ENCODE measurements at regions not wholly inside any gene's neighbourhood (a gene's known extent, or its start where the extent isn't known, plus 50 kb on each side); places are given as distances from the start of the nearest gene placed in this dataset.

GRCh38 chr10:76711222-76711997 lies 926.2 kb downstream of the KCNMA1 start:
- no peak overlapping the region for H3K27ac Mint-ChIP-seq
- H3K9me3 Mint-ChIP-seq: peaks cover 14 to 43% (median 22%) of the 10 kb centered on the region in 3 donors
- WGBS (ENCODE audit: insufficient coverage): 85% methylated on average over 4 of the region's 8 CpGs
- no peaks in the 10 kb centered on the region for H3K9me3 ChIP-seq
- no peak for DNase-seq
- POLR2A ChIA-PET: no interaction called here
- peaks cover 0 to 6% (median 0%) of the 10 kb centered on the region in 3 donors for H3K4me1 Mint-ChIP-seq
- no peaks in the 10 kb centered on the region for H3K27me3 Mint-ChIP-seq
- H3K36me3 Mint-ChIP-seq: no peaks in the 10 kb centered on the region
- H3K4me3 Mint-ChIP-seq: no peak overlapping the region
- no peaks in the 10 kb centered on the region for H3K27me3 ChIP-seq (replicated peaks in 1 of 2; ENCODE audit: control insufficient read depth in 2 of 2, extremely low read depth in 1 of 2, insufficient read depth in 2 of 2, low read length in 1 of 2)
- CTCF ChIA-PET: no interaction called here
- H3K27ac ChIP-seq (ENCODE audit: low read length): no peak overlapping the region
- H3K4me1 ChIP-seq (ENCODE audit: control insufficient read depth in 1 of 2, extremely low read depth in 1 of 2, insufficient read depth in 2 of 2, low read length in 2 of 2): no peaks in the 10 kb centered on the region
- H3K36me3 ChIP-seq (ENCODE audit: control insufficient read depth in 2 of 2, extremely low read depth in 1 of 2, insufficient read depth in 1 of 2, low read length in 1 of 2): no peaks in the 10 kb centered on the region
- ATAC-seq (replicated peaks in 1 of 4): no peak
- no peak overlapping the region for H3K4me3 ChIP-seq (ENCODE audit: control insufficient read depth in 1 of 2, extremely low read depth in 1 of 2, low read length in 1 of 2)

DNA sequence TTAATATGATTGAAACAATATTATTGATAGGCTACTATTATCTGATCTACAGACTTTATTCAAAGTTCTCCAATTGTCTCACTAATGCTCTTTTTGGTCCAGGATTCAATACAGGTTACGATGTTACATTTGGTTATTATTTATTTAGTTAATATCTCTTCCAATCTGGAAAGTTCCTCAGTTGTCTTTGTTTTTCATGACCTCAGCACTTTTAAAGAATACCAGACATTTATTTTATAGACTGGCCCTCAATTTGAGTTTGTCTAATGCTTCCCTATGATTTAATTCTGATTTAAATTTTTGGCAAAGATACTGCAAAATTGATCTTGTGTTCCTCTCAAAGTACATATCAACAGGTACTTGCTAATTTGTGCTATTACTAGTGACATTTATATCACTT lies 937.4 kb downstream of the KCNMA1 start:
- ChIA-PET POLR2A (no interaction called here), CTCF (no interaction called here)
- Mint-ChIP-seq H3K9me3 (peaks cover 0 to 10% (median 9%) of the 10 kb centered on the region in 3 donors), H3K4me3 (no peak overlapping the region), H3K4me1 (no peaks in the 10 kb centered on the region), H3K36me3 (no peaks in the 10 kb centered on the region), H3K27me3 (peaks cover 2 to 4% of the 10 kb centered on the region in 2 donors), H3K27ac (no peak overlapping the region)
- Histone ChIP-seq H3K9me3 (no peaks in the 10 kb centered on the region), H3K4me1 (ENCODE audit: control insufficient read depth in 1 of 2, extremely low read depth in 1 of 2, insufficient read depth in 2 of 2, low read length in 2 of 2) (no peaks in the 10 kb centered on the region), H3K27ac (ENCODE audit: low read length) (no peak overlapping the region), H3K27me3 (replicated peaks in 1 of 2; ENCODE audit: control insufficient read depth in 2 of 2, extremely low read depth in 1 of 2, insufficient read depth in 2 of 2, low read length in 1 of 2) (no peaks in the 10 kb centered on the region), H3K4me3 (ENCODE audit: control insufficient read depth in 1 of 2, extremely low read depth in 1 of 2, low read length in 1 of 2) (no peak overlapping the region), H3K36me3 (ENCODE audit: control insufficient read depth in 2 of 2, extremely low read depth in 1 of 2, insufficient read depth in 1 of 2, low read length in 1 of 2) (no peaks in the 10 kb centered on the region)
- ATAC-seq (replicated peaks in 1 of 4) (no peak), DNase-seq (no peak)
- no CpG with 5 or more reads among the region's 1 CpG for WGBS (ENCODE audit: insufficient coverage)

DNA sequence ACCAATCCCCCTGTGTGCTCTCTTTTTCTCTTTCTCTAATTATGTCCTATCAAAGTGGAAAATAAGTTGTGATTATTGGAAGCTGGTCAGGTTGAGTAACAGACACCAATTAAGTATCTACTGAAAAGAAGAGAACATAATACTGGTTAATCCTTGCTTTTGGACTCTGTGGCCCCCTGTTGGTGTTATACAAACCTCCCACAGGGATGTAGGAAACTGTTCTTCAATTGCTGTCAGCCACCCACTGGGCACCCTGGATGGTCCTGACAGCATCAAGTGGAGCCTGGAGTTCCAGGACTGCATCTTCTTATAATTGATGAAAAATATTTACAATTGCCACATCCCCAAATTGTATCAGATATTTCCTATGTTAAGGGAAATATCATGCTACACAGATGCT lies 939.7 kb downstream of the KCNMA1 start:
- H3K4me1 Mint-ChIP-seq: no peaks in the 10 kb centered on the region
- H3K27me3 Mint-ChIP-seq: no peaks in the 10 kb centered on the region
- H3K9me3 Mint-ChIP-seq: peaks cover 0 to 10% (median 0%) of the 10 kb centered on the region in 3 donors
- no peaks in the 10 kb centered on the region for H3K36me3 Mint-ChIP-seq
- ATAC-seq (replicated peaks in 1 of 4): no peak
- Histone ChIP-seq H3K36me3 (ENCODE audit: control insufficient read depth in 2 of 2, extremely low read depth in 1 of 2, insufficient read depth in 1 of 2, low read length in 1 of 2) (no peaks in the 10 kb centered on the region), H3K9me3 (no peaks in the 10 kb centered on the region), H3K27me3 (replicated peaks in 1 of 2; ENCODE audit: control insufficient read depth in 2 of 2, extremely low read depth in 1 of 2, insufficient read depth in 2 of 2, low read length in 1 of 2) (no peaks in the 10 kb centered on the region), H3K4me1 (ENCODE audit: control insufficient read depth in 1 of 2, extremely low read depth in 1 of 2, insufficient read depth in 2 of 2, low read length in 2 of 2) (no peaks in the 10 kb centered on the region), H3K4me3 (ENCODE audit: control insufficient read depth in 1 of 2, extremely low read depth in 1 of 2, low read length in 1 of 2) (no peak overlapping the region), H3K27ac (ENCODE audit: low read length) (no peak overlapping the region)
- no peak for DNase-seq
- no peak overlapping the region for H3K4me3 Mint-ChIP-seq
- no peak overlapping the region for H3K27ac Mint-ChIP-seq
- POLR2A ChIA-PET: no interaction called here
- CTCF ChIA-PET: no interaction called here

GRCh38 chr10:76695069-76695468 lies 942.5 kb downstream of the KCNMA1 start:
- H3K27ac ChIP-seq (ENCODE audit: low read length): no peak overlapping the region
- no peaks in the 10 kb centered on the region for H3K27me3 Mint-ChIP-seq
- no peaks in the 10 kb centered on the region for H3K27me3 ChIP-seq (replicated peaks in 1 of 2; ENCODE audit: control insufficient read depth in 2 of 2, extremely low read depth in 1 of 2, insufficient read depth in 2 of 2, low read length in 1 of 2)
- ATAC-seq (replicated peaks in 1 of 4) (no peak), DNase-seq (no peak)
- H3K36me3 Mint-ChIP-seq: no peaks in the 10 kb centered on the region
- no peaks in the 10 kb centered on the region for H3K4me1 Mint-ChIP-seq
- no peak overlapping the region for H3K4me3 Mint-ChIP-seq
- no peak overlapping the region for H3K4me3 ChIP-seq (ENCODE audit: control insufficient read depth in 1 of 2, extremely low read depth in 1 of 2, low read length in 1 of 2)
- CTCF ChIA-PET: interaction anchor here in 1 of 2 donors (0.5 to 0.6 kb wide), 2 partner anchors 458 to 469 kb away, joined by 3 to 4 read pairs; no protein-coding TSS in a partner anchor
- peaks cover 5 to 7% (median 6%) of the 10 kb centered on the region in 3 donors for H3K9me3 Mint-ChIP-seq
- no peaks in the 10 kb centered on the region for H3K9me3 ChIP-seq
- H3K27ac Mint-ChIP-seq: no peak overlapping the region
- no peaks in the 10 kb centered on the region for H3K36me3 ChIP-seq (ENCODE audit: control insufficient read depth in 2 of 2, extremely low read depth in 1 of 2, insufficient read depth in 1 of 2, low read length in 1 of 2)
- POLR2A ChIA-PET: no interaction called here
- H3K4me1 ChIP-seq (ENCODE audit: control insufficient read depth in 1 of 2, extremely low read depth in 1 of 2, insufficient read depth in 2 of 2, low read length in 2 of 2): no peaks in the 10 kb centered on the region

- Mint-ChIP-seq H3K9me3 (peaks cover 8 to 19% (median 16%) of the 10 kb centered on the region in 3 donors), H3K36me3 (no peaks in the 10 kb centered on the region), H3K4me1 (no peaks in the 10 kb centered on the region), H3K4me3 (no peak overlapping the region), H3K27ac (no peak overlapping the region), H3K27me3 (no peaks in the 10 kb centered on the region)
- ATAC-seq (replicated peaks in 1 of 4) (no peak), DNase-seq (no peak)
- H3K9me3 ChIP-seq: no peaks in the 10 kb centered on the region
- no CpG with 5 or more reads among the region's 5 CpGs for WGBS (ENCODE audit: insufficient coverage)
- no peaks in the 10 kb centered on the region for H3K27me3 ChIP-seq (replicated peaks in 1 of 2; ENCODE audit: control insufficient read depth in 2 of 2, extremely low read depth in 1 of 2, insufficient read depth in 2 of 2, low read length in 1 of 2)
- H3K27ac ChIP-seq (ENCODE audit: low read length): no peak overlapping the region
- H3K36me3 ChIP-seq (ENCODE audit: control insufficient read depth in 2 of 2, extremely low read depth in 1 of 2, insufficient read depth in 1 of 2, low read length in 1 of 2): no peaks in the 10 kb centered on the region
- H3K4me3 ChIP-seq (ENCODE audit: control insufficient read depth in 1 of 2, extremely low read depth in 1 of 2, low read length in 1 of 2): no peak overlapping the region
- no peaks in the 10 kb centered on the region for H3K4me1 ChIP-seq (ENCODE audit: control insufficient read depth in 1 of 2, extremely low read depth in 1 of 2, insufficient read depth in 2 of 2, low read length in 2 of 2)
- CTCF ChIA-PET: no interaction called here
- POLR2A ChIA-PET: no interaction called here
Observed at GRCh38 chr10:76686201-76686600, 951.4 kb downstream of the KCNMA1 start.

DNA sequence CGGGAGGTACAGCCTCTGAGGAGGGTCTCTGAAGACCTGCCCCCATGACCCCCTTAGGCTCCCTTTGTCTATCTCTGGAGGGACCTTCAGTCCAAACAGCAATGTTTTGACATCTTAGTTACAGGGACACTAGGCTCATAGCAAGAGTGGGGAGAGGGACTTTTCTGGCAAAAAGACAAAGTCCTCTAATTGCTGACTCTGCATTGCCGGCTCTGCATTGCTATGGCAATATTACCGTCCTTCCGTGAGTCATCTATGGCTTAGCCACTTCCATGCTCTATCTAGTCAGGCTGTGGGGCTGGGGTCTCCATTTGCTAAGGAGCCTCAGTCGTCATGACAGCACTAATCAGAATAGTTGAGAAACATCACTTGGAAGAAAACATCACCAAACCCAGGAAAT lies 952.6 kb downstream of the KCNMA1 start:
- Histone ChIP-seq H3K36me3 (ENCODE audit: control insufficient read depth in 2 of 2, extremely low read depth in 1 of 2, insufficient read depth in 1 of 2, low read length in 1 of 2) (no peaks in the 10 kb centered on the region), H3K27me3 (replicated peaks in 1 of 2; ENCODE audit: control insufficient read depth in 2 of 2, extremely low read depth in 1 of 2, insufficient read depth in 2 of 2, low read length in 1 of 2) (no peaks in the 10 kb centered on the region), H3K27ac (ENCODE audit: low read length) (no peak overlapping the region), H3K9me3 (no peaks in the 10 kb centered on the region), H3K4me1 (ENCODE audit: control insufficient read depth in 1 of 2, extremely low read depth in 1 of 2, insufficient read depth in 2 of 2, low read length in 2 of 2) (no peaks in the 10 kb centered on the region), H3K4me3 (ENCODE audit: control insufficient read depth in 1 of 2, extremely low read depth in 1 of 2, low read length in 1 of 2) (no peak overlapping the region)
- no peaks in the 10 kb centered on the region for H3K36me3 Mint-ChIP-seq
- no peak overlapping the region for H3K4me3 Mint-ChIP-seq
- DNase-seq (no peak), ATAC-seq (replicated peaks in 1 of 4) (no peak)
- CTCF ChIA-PET: no interaction called here
- no peak overlapping the region for H3K27ac Mint-ChIP-seq
- H3K27me3 Mint-ChIP-seq: no peaks in the 10 kb centered on the region
- H3K4me1 Mint-ChIP-seq: no peaks in the 10 kb centered on the region
- H3K9me3 Mint-ChIP-seq: peaks cover 4 to 15% (median 13%) of the 10 kb centered on the region in 3 donors
- POLR2A ChIA-PET: no interaction called here
- WGBS (ENCODE audit: insufficient coverage): 86% methylated on average over 4 of the region's 5 CpGs

DNA sequence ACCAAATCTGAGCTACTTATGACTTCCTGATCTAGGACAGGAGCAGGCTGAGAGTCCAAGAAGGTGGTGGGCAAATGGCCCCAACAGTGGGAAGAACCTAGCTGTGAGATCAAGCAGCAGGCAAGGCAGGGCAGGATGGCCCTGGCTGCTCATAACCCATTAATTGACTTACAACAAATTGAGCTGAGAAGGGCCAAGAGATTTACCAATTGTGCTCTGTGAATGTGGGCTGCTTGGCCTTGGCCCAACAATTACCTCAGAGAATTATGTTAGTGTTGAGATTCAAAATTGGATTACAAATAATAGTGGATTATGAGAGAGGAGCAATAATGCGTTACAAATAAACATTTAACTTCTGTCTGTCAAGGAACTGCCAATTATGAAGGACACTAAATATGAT lies 956.5 kb downstream of the KCNMA1 start:
- ATAC-seq (replicated peaks in 1 of 4): no peak
- Histone ChIP-seq H3K27me3 (replicated peaks in 1 of 2; ENCODE audit: control insufficient read depth in 2 of 2, extremely low read depth in 1 of 2, insufficient read depth in 2 of 2, low read length in 1 of 2) (no peaks in the 10 kb centered on the region), H3K36me3 (ENCODE audit: control insufficient read depth in 2 of 2, extremely low read depth in 1 of 2, insufficient read depth in 1 of 2, low read length in 1 of 2) (no peaks in the 10 kb centered on the region), H3K4me3 (ENCODE audit: control insufficient read depth in 1 of 2, extremely low read depth in 1 of 2, low read length in 1 of 2) (no peak overlapping the region), H3K27ac (ENCODE audit: low read length) (no peak overlapping the region), H3K4me1 (ENCODE audit: control insufficient read depth in 1 of 2, extremely low read depth in 1 of 2, insufficient read depth in 2 of 2, low read length in 2 of 2) (no peaks in the 10 kb centered on the region), H3K9me3 (no peaks in the 10 kb centered on the region)
- Mint-ChIP-seq H3K27ac (no peak overlapping the region), H3K9me3 (peaks cover 0 to 7% (median 0%) of the 10 kb centered on the region in 3 donors), H3K27me3 (no peaks in the 10 kb centered on the region), H3K36me3 (no peaks in the 10 kb centered on the region), H3K4me1 (no peaks in the 10 kb centered on the region), H3K4me3 (no peak overlapping the region)
- no peak for DNase-seq
- no CpG with 5 or more reads among the region's 1 CpG for WGBS (ENCODE audit: insufficient coverage)
- ChIA-PET POLR2A (no interaction called here), CTCF (no interaction called here)
